Skeletal muscle satellite cell (primary cell): ENCODE measurements at regions not wholly inside any gene's neighbourhood (a gene's known extent, or its start where the extent isn't known, plus 50 kb on each side); places are given as distances from the start of the nearest gene placed in this dataset.

Source experiments
- H3K27me3 ChIP-seq: 2 replicates; pipeline ENCODE4 v1.7.0; 2013; ENCODE audit warnings: low read length; ENCODE audit not compliant: control insufficient read depth, insufficient read depth
- H3K36me3 ChIP-seq: 2 replicates; pipeline ENCODE4 v1.7.0; 2013; ENCODE audit warnings: mild to moderate bottlenecking, control low read depth, low read length; ENCODE audit not compliant: insufficient read depth
- H3K4me1 ChIP-seq: 2 replicates; pipeline ENCODE4 v1.7.0; 2013; ENCODE audit warnings: low read length; ENCODE audit not compliant: control insufficient read depth, insufficient read depth
- H3K4me2 ChIP-seq: 2 replicates; pipeline ENCODE4 v1.7.0; 2013; ENCODE audit warnings: mild to moderate bottlenecking, low read length
- H3K4me3 ChIP-seq: 2 replicates; pipeline ENCODE4 v1.7.0; 2013; ENCODE audit warnings: low read length
- H3K9ac ChIP-seq: 2 replicates; pipeline ENCODE4 v1.7.0; 2013; ENCODE audit warnings: mild to moderate bottlenecking, low read depth, low read length, moderate library complexity
- H3K9me3 ChIP-seq: replicated peaks from 2 replicates; pipeline ENCODE4 v1.7.0; 2013; ENCODE audit warnings: mild to moderate bottlenecking, control low read depth, low read length

- H3K4me1 ChIP-seq = peaks cover 4% of the 10 kb centered on the region
- no peak overlapping the region for H3K9ac ChIP-seq
- H3K4me3 ChIP-seq = no peak overlapping the region
- H3K27me3 ChIP-seq = no peaks in the 10 kb centered on the region
- H3K4me2 ChIP-seq = no peak overlapping the region
- no peaks in the 10 kb centered on the region for H3K36me3 ChIP-seq
- no peaks in the 10 kb centered on the region for H3K9me3 ChIP-seq
Observed at GRCh38 chr12:25424211-25424731, 128.8 kb downstream of the LMNTD1 start.

- Histone ChIP-seq H3K4me1 (peaks cover 4% of the 10 kb centered on the region), H3K27me3 (no peaks in the 10 kb centered on the region)
Observed at GRCh38 chr12:25423355-25424050, 129.6 kb downstream of the LMNTD1 start.

DNA sequence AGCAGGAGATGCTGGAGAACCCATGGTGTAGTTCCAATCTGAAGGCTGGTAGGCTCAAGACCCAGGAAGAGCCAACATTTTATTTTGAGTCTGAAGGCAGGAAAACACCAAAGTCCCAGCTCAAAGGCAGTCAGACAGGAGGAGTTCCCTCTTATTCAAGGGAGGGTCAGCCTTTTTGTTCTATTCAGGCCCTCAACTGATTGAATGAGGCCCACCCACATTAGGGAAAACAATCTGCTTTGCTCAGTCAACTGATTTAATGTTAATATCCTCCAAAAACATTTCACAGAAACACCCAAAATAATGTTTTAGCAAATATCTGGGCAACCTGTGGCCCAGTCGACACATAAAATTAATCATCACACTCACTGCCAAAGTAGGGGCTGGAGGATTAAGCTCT, 130.8 kb downstream of the LMNTD1 start:
- Histone ChIP-seq H3K9ac (no peak overlapping the region), H3K4me2 (no peak overlapping the region), H3K4me3 (no peak overlapping the region), H3K27me3 (no peaks in the 10 kb centered on the region), H3K9me3 (no peaks in the 10 kb centered on the region), H3K36me3 (no peaks in the 10 kb centered on the region), H3K4me1 (peaks cover 1% of the 10 kb centered on the region)

More at GRCh38 chr12:25423355-25424050, 129.6 kb downstream of the LMNTD1 start:
- Histone ChIP-seq H3K4me3 (no peak overlapping the region), H3K9ac (no peak overlapping the region), H3K36me3 (no peaks in the 10 kb centered on the region), H3K4me2 (no peak overlapping the region), H3K9me3 (no peaks in the 10 kb centered on the region)

GRCh38 chr12:25421651-25422167, 131.4 kb downstream of the LMNTD1 start:
- no peak overlapping the region for H3K9ac ChIP-seq
- H3K36me3 ChIP-seq = no peaks in the 10 kb centered on the region
- no peaks in the 10 kb centered on the region for H3K9me3 ChIP-seq
- H3K4me3 ChIP-seq = no peak overlapping the region
- H3K27me3 ChIP-seq = no peaks in the 10 kb centered on the region
- no peak overlapping the region for H3K4me2 ChIP-seq
- H3K4me1 ChIP-seq = no peaks in the 10 kb centered on the region

GRCh38 chr12:25420116-25420515, 133.0 kb downstream of the LMNTD1 start:
- no peaks in the 10 kb centered on the region for H3K9me3 ChIP-seq
- no peaks in the 10 kb centered on the region for H3K27me3 ChIP-seq
- H3K4me2 ChIP-seq = no peak overlapping the region
- no peak overlapping the region for H3K4me3 ChIP-seq
- no peaks in the 10 kb centered on the region for H3K36me3 ChIP-seq
- H3K4me1 ChIP-seq = no peaks in the 10 kb centered on the region
- no peak overlapping the region for H3K9ac ChIP-seq

GRCh38 chr12:25419595-25419994, 133.5 kb downstream of the LMNTD1 start:
- Histone ChIP-seq H3K9ac (no peak overlapping the region), H3K4me3 (no peak overlapping the region), H3K4me1 (no peaks in the 10 kb centered on the region), H3K27me3 (no peaks in the 10 kb centered on the region), H3K9me3 (no peaks in the 10 kb centered on the region), H3K4me2 (no peak overlapping the region), H3K36me3 (no peaks in the 10 kb centered on the region)

- no peaks in the 10 kb centered on the region for H3K4me1 ChIP-seq
- no peaks in the 10 kb centered on the region for H3K9me3 ChIP-seq
- H3K9ac ChIP-seq = no peak overlapping the region
- no peak overlapping the region for H3K4me3 ChIP-seq
- H3K36me3 ChIP-seq = no peaks in the 10 kb centered on the region
- H3K4me2 ChIP-seq = no peak overlapping the region
- H3K27me3 ChIP-seq = no peaks in the 10 kb centered on the region
Observed at GRCh38 chr12:25417071-25417470, 136.0 kb downstream of the LMNTD1 start.

DNA sequence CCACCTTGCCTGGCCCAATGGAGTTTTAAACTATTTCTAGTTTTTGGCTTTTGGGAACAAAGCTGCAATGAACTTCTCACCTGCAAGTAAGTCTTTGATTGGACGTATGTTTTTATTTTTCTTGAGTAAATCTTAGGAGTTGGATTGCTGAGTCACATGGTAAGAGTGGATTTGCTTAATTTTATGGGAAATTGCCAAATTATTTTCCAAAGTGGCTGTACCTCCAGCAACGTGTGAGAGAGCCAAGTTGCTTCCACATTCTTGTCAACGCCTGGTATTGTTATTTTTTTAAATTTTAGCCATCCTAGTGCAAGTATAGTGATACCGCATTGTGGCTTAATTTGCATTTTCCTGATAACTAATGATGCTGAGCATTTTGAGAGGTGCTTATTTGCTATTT, 136.6 kb downstream of the LMNTD1 start:
- no peak overlapping the region for H3K9ac ChIP-seq
- H3K36me3 ChIP-seq = no peaks in the 10 kb centered on the region
- no peak overlapping the region for H3K4me2 ChIP-seq
- no peaks in the 10 kb centered on the region for H3K27me3 ChIP-seq
- no peaks in the 10 kb centered on the region for H3K9me3 ChIP-seq
- no peak overlapping the region for H3K4me3 ChIP-seq
- H3K4me1 ChIP-seq = no peaks in the 10 kb centered on the region

DNA sequence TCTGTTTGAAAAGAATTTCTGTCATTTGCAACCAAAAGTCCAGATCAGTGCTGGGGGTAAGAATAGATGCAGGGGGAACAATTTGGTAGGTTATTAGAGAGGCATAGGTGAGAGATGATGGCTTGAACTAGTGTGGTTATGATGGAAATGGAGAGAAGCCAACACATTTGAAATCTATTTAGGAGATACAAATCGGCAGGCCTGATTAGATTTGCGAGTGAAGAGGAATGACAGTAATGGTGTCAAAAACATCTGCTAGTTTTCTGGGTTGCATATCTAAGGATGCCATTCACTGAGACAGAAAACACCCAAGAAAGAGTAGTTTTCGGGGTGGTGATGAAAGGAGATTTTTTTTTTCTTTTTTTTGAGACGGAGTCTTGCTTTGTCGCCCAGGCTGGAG, 138.1 kb downstream of the LMNTD1 start:
- H3K4me3 ChIP-seq = no peak overlapping the region
- no peak overlapping the region for H3K9ac ChIP-seq
- H3K4me1 ChIP-seq = no peaks in the 10 kb centered on the region
- no peaks in the 10 kb centered on the region for H3K9me3 ChIP-seq
- H3K27me3 ChIP-seq = no peaks in the 10 kb centered on the region
- H3K4me2 ChIP-seq = no peak overlapping the region
- H3K36me3 ChIP-seq = no peaks in the 10 kb centered on the region

DNA sequence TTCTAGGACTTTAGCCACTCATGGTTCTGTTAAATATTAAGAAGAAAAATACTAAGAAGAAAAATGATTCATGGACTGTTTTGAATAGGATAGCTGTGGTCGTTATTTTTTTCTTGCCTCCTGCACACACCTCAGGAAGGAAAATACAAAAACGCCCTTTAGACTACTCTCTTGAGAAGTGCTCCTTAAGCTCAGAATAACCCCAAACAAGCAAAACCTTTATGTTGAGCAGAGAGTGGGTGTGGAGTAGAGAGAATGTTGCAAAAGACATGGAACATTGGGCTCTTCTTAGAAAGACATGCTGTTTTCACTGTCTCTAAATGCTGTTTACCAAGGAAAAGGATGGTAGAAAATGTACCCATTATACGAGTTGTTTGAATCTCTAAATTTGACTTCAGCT, 140.3 kb downstream of the LMNTD1 start:
- no peak overlapping the region for H3K9ac ChIP-seq

GRCh38 chr12:25404955-25405354, 148.1 kb downstream of the LMNTD1 start:
- no peaks in the 10 kb centered on the region for H3K27me3 ChIP-seq
- H3K4me3 ChIP-seq = no peak overlapping the region
- no peaks in the 10 kb centered on the region for H3K36me3 ChIP-seq
- no peak overlapping the region for H3K4me2 ChIP-seq
- no peaks in the 10 kb centered on the region for H3K9me3 ChIP-seq
- H3K4me1 ChIP-seq = no peaks in the 10 kb centered on the region
- H3K9ac ChIP-seq = no peak overlapping the region

More for the DNA sequence above, 140.3 kb downstream of the LMNTD1 start:
- Histone ChIP-seq H3K4me1 (no peaks in the 10 kb centered on the region), H3K4me2 (no peak overlapping the region), H3K27me3 (no peaks in the 10 kb centered on the region), H3K36me3 (no peaks in the 10 kb centered on the region), H3K9me3 (no peaks in the 10 kb centered on the region), H3K4me3 (no peak overlapping the region)
